ENCODE measurements at regions not wholly inside any gene's neighbourhood (a gene's known extent, or its start where the extent isn't known, plus 50 kb on each side); places are given as distances from the start of the nearest gene placed in this dataset.

DNA sequence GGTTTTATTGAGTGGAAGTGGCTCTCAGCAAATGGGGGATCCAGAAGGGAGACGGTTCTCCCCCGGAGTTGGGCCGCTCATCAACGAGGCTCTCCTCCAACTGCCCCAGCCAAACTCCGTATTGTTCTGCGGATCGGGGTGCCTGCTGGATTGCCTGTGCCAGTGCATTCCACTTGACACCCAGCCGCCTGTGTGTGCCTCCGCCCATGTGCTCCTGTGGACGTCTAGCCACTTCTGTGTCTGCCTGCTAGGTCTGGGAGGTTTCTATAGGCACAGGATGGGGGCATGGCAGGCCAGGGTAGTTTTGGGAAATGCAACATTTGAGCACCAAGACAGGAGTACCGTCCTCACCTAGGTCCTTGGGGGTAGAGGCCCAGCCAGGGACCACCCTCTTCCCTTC lies 225.7 kb upstream of the AMIGO2 start:
- TF ChIP-seq SIN3A (IDR thresholded peaks at IDR 0.05; ENCODE audit: borderline replicate concordance, insufficient read depth, low read length) (no peak), POLR2AphosphoS5 (IDR thresholded peaks at IDR 0.05; ENCODE audit: low read depth, low read length) (no peak), REST (IDR thresholded peaks at IDR 0.05; ENCODE audit: insufficient read depth in 1 of 2, low read depth in 2 of 2, low read length in 2 of 2) (no peak), TAF1 (IDR thresholded peaks at IDR 0.05; ENCODE audit: borderline replicate concordance, insufficient read depth, low read length) (no peak)
